ENCODE measurements at regions not wholly inside any gene's neighbourhood (a gene's known extent, or its start where the extent isn't known, plus 50 kb on each side); places are given as distances from the start of the nearest gene placed in this dataset.

DNA sequence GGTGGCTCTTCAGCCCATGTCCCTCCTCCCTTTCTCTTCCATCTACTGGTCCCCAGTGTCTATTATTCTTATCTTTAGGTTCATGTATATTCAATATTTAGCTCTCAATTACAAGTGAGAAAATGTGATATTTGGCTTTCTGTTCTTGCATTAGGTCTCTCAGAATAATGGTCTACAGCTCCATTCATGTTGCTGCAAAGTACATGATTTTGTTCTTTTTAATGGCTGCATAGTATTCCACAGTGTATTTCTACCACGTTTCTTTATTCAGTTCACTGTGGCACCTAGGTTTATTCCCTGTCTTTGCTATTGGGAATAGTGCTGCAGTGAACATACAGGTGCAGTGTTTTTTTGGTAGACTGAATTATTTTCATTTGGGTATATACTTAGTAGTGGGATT lies 1308.8 kb downstream of the EFNA5 start:
- WGBS (ENCODE audit: insufficient coverage, low coverage, low lambda C conversion rate, missing lambda C conversion rate): 33% methylated on average over 1 of the region's 1 CpG
- intact Hi-C loops (cut with DNase I): no loop called here
- Histone ChIP-seq H3K4me3 (no peak overlapping the region), H3K4me1 (no peaks in the 10 kb centered on the region), H3K27ac (no peak overlapping the region), H3K36me3 (no peaks in the 10 kb centered on the region), H3K9me3 (no peaks in the 10 kb centered on the region), H3K27me3 (no peaks in the 10 kb centered on the region)
- ATAC-seq: no peak
- DNase-seq: no peak
- TF ChIP-seq, protein P1, sequence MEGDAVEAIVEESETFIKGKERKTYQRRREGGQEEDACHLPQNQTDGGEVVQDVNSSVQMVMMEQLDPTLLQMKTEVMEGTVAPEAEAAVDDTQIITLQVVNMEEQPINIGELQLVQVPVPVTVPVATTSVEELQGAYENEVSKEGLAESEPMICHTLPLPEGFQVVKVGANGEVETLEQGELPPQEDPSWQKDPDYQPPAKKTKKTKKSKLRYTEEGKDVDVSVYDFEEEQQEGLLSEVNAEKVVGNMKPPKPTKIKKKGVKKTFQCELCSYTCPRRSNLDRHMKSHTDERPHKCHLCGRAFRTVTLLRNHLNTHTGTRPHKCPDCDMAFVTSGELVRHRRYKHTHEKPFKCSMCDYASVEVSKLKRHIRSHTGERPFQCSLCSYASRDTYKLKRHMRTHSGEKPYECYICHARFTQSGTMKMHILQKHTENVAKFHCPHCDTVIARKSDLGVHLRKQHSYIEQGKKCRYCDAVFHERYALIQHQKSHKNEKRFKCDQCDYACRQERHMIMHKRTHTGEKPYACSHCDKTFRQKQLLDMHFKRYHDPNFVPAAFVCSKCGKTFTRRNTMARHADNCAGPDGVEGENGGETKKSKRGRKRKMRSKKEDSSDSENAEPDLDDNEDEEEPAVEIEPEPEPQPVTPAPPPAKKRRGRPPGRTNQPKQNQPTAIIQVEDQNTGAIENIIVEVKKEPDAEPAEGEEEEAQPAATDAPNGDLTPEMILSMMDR (IDR thresholded peaks at IDR 0.05): no peak
- TF ChIP-seq POLR2A (IDR thresholded peaks at IDR 0.05): no peak

DNA sequence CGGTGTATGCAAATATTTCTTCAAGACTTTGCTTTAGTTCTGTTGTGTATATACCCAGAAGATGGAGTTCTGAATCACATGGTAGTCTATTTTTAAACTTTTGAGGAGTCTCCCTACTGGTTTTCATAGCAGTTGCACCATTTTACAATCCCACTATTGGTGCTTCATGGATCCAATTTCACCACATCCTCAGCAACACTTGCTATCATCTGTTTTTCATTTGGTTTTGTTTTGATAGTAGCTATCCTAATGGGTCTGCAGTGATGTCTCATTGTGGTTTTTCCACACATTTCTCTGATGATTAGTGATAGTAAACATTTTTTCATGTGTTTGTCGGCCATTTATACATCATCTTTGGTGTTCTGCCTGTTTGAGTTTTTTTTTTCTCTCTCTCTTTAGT lies 1339.3 kb downstream of the EFNA5 start:
- ATAC-seq (no peak), DNase-seq (no peak)
- H3K36me3 ChIP-seq: no peaks in the 10 kb centered on the region
- H3K27ac ChIP-seq: no peak overlapping the region
- H3K4me1 ChIP-seq: no peaks in the 10 kb centered on the region
- H3K9me3 ChIP-seq: no peaks in the 10 kb centered on the region
- H3K4me3 ChIP-seq: no peak overlapping the region
- no peaks in the 10 kb centered on the region for H3K27me3 ChIP-seq
- WGBS (ENCODE audit: insufficient coverage, low coverage, low lambda C conversion rate, missing lambda C conversion rate): 64% methylated on average over 2 of the region's 2 CpGs
- no peak for TF ChIP-seq POLR2A (IDR thresholded peaks at IDR 0.05)
- TF ChIP-seq, protein P1 (IDR thresholded peaks at IDR 0.05): no peak
- intact Hi-C loops (cut with DNase I): no loop called here

DNA sequence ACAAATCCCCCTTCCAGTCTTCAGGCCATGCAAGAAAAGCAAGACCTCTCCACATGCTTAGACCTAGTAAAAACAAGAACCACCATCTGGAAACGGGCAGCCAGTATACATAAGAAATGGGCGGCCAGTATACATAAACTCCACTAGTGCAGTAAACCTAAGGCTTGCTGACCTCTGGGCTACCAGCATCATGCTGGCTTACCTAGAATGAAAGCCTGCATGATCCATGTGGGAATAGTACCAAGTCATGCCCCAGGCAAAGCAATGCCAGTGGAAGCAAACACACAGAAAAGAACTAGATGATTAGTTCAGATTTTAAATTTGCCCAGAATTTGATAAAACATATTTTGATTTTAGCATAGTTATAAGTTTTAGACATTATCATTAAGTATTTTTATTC lies 1346.4 kb downstream of the EFNA5 start:
- DNase-seq (no peak), ATAC-seq (no peak)
- no peaks in the 10 kb centered on the region for H3K9me3 ChIP-seq
- no peak for TF ChIP-seq POLR2A (IDR thresholded peaks at IDR 0.05)
- TF ChIP-seq, protein P1 (IDR thresholded peaks at IDR 0.05): no peak
- intact Hi-C loops (cut with DNase I): no loop called here
- H3K27ac ChIP-seq: no peak overlapping the region
- no peaks in the 10 kb centered on the region for H3K4me1 ChIP-seq
- no peaks in the 10 kb centered on the region for H3K36me3 ChIP-seq
- H3K27me3 ChIP-seq: no peaks in the 10 kb centered on the region
- H3K4me3 ChIP-seq: no peak overlapping the region
- 38% methylated on average over 2 of the region's 2 CpGs for WGBS (ENCODE audit: insufficient coverage, low coverage, low lambda C conversion rate, missing lambda C conversion rate)

DNA sequence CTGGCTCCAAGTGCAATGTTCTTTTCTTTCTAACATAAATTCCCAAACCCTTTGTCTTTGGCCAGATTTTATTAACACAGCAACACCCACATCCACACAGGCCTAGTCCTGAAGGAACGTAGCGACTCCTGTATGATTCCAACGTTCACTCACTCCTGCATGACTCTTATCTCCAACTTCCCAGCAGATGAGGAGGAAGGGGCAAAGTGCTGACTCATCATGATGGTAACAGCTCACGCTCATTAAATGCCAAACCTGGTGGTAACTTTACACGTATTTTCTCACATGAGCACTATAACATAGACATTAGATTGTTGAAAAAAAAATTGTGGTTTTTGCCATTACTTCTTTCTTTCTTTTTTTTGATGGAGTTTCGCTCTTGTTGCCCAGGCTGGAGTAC lies 1349.5 kb downstream of the EFNA5 start:
- intact Hi-C loops (cut with DNase I): no loop called here
- Histone ChIP-seq H3K27me3 (no peaks in the 10 kb centered on the region), H3K36me3 (no peaks in the 10 kb centered on the region), H3K27ac (no peak overlapping the region), H3K4me3 (no peak overlapping the region), H3K9me3 (no peaks in the 10 kb centered on the region), H3K4me1 (no peaks in the 10 kb centered on the region)
- DNase-seq: no peak
- TF ChIP-seq, protein P1 (IDR thresholded peaks at IDR 0.05): no peak
- TF ChIP-seq POLR2A (IDR thresholded peaks at IDR 0.05): no peak
- WGBS (ENCODE audit: insufficient coverage, low coverage, low lambda C conversion rate, missing lambda C conversion rate): 56% methylated on average over 6 of the region's 6 CpGs
- ATAC-seq: no peak

DNA sequence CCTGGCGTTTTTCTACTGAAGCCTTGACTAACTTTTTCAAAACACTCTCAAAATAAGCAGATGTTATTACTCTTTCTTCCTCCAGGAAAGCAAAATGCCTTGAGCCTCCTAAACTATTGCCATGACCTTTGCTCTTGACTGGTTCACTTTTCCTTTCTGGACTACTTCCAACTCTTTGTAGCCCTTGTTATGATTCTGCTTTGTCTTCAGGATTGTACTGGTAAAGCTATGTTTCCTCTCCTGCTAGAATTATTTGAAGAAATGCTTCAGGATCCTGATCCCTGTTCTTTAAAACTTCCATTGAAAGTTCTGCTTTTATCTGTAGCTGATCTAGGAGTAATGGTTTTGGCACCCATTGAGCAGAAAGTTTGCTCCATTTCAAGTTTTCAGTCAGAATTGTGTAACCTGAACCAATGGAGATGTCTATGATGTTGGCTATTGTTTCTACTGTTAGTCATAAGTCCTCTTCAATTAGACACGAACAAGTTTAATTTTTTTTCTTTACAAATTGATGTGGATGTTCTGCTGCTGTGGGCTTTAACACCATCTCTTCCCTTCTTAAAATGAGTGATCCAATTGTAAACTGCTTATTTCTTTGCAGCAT lies 1356.4 kb downstream of the EFNA5 start:
- WGBS (ENCODE audit: insufficient coverage, low coverage, low lambda C conversion rate, missing lambda C conversion rate): 28% methylated on average over 2 of the region's 2 CpGs
- intact Hi-C loops (cut with DNase I): no loop called here
- H3K4me3 ChIP-seq: no peak overlapping the region
- ATAC-seq: no peak
- H3K4me1 ChIP-seq: no peaks in the 10 kb centered on the region
- H3K27ac ChIP-seq: no peak overlapping the region
- DNase-seq: no peak
- no peaks in the 10 kb centered on the region for H3K27me3 ChIP-seq
- H3K36me3 ChIP-seq: no peaks in the 10 kb centered on the region
- TF ChIP-seq, protein P1 (IDR thresholded peaks at IDR 0.05): no peak
- TF ChIP-seq POLR2A (IDR thresholded peaks at IDR 0.05): no peak
- no peaks in the 10 kb centered on the region for H3K9me3 ChIP-seq

All from right lobe of liver (tissue), 6 donors.